ENCODE measurements at regions not wholly inside any gene's neighbourhood (a gene's known extent, or its start where the extent isn't known, plus 50 kb on each side); places are given as distances from the start of the nearest gene placed in this dataset.

- no peak for TF ChIP-seq CTCF (IDR thresholded peaks at IDR 0.05)
- TF ChIP-seq EZH2 (IDR thresholded peaks at IDR 0.05; ENCODE audit: borderline replicate concordance, insufficient read depth, low read depth, low read length, poor library complexity, severe bottlenecking) = no peak
Observed at GRCh38 chr18:44626807-44627206, 53.9 kb upstream of the SETBP1 start.

All from B cell (primary cell).